ENCODE measurements at regions not wholly inside any gene's neighbourhood (a gene's known extent, or its start where the extent isn't known, plus 50 kb on each side); places are given as distances from the start of the nearest gene placed in this dataset.

DNA sequence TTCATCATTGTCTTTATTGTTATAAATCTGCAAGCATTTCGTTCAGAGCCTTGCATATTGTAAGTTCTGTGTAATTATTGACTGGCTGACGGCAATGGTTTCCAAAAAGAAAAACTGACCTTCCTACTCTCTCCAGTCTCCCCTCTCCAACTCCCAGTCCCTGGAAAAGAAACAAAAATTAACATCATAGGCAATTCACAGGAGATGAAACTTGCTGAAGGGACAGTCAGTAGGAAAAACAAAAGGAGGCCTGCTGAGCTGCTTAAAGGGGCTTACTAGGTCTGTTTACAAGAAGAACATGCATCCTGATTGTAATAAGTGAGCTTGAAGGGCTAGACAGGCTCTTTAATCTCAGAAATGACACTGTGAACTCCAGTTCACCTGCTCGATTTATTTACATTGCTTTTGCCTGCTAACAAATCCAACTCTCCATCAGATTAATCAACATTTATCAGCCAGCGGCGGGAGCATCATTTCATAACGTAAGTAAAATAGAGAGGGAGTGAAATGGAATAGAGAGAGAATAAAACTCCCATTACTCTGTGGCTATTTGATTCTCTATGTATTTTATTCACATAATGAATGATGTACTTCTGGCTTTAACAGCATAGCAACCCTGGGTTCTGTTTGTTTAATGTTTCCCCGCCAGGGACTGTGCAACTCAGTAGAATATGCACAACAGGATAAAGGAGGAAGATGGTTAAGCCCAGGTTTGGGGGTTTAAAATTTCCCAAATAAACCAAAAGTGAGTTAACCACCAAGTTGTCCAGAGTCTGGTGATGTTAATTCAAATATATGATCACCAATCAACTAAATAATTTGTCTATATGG, 256.7 kb upstream of the SETBP1 start:
- H3K4me3 Mint-ChIP-seq (ENCODE audit: unreplicated experiment), result no peak overlapping the region
- H3K27ac Mint-ChIP-seq (ENCODE audit: unreplicated experiment), result no peak overlapping the region

DNA sequence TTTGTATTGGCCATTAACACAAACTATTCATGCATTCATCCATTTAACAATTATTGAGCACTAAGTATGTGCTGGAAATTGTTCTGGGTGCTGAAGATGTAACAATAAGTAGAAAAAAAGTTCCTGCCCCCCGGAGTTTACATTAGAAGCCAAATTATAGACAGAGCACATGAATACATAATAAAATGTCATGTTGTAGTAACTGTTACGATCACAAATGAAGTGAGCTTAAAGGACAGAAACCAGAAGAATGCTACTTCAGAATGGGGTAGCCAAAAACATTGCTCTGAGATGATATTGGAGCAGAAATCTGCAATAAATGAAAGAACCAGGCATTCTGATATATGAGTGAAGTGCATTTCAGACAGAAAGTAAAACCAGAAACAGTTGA, 256.0 kb upstream of the SETBP1 start:
- peaks cover 3% of the 10 kb centered on the region for H3K27me3 Mint-ChIP-seq (ENCODE audit: low read depth)
- H3K36me3 Mint-ChIP-seq (ENCODE audit: low read depth), result peaks cover 3% of the 10 kb centered on the region
- peaks cover 20% of the 10 kb centered on the region for H3K9me3 Mint-ChIP-seq (ENCODE audit: low read depth)
- no peak overlapping the region for H3K27ac Mint-ChIP-seq (ENCODE audit: unreplicated experiment)
- TF ChIP-seq, protein P1, sequence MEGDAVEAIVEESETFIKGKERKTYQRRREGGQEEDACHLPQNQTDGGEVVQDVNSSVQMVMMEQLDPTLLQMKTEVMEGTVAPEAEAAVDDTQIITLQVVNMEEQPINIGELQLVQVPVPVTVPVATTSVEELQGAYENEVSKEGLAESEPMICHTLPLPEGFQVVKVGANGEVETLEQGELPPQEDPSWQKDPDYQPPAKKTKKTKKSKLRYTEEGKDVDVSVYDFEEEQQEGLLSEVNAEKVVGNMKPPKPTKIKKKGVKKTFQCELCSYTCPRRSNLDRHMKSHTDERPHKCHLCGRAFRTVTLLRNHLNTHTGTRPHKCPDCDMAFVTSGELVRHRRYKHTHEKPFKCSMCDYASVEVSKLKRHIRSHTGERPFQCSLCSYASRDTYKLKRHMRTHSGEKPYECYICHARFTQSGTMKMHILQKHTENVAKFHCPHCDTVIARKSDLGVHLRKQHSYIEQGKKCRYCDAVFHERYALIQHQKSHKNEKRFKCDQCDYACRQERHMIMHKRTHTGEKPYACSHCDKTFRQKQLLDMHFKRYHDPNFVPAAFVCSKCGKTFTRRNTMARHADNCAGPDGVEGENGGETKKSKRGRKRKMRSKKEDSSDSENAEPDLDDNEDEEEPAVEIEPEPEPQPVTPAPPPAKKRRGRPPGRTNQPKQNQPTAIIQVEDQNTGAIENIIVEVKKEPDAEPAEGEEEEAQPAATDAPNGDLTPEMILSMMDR (IDR thresholded peaks at IDR 0.05), result no peak
- no peaks in the 10 kb centered on the region for H3K4me1 Mint-ChIP-seq (ENCODE audit: low read depth)
- H3K4me3 Mint-ChIP-seq (ENCODE audit: unreplicated experiment), result no peak overlapping the region
- DNase-seq (ENCODE audit: low spot score), result no peak

More for the DNA sequence above, 256.7 kb upstream of the SETBP1 start:
- TF ChIP-seq, protein P1 (IDR thresholded peaks at IDR 0.05), result no peak
- Mint-ChIP-seq H3K36me3 (ENCODE audit: low read depth) (peaks cover 7% of the 10 kb centered on the region), H3K27me3 (ENCODE audit: low read depth) (peaks cover 3% of the 10 kb centered on the region), H3K9me3 (ENCODE audit: low read depth) (peaks cover 26% of the 10 kb centered on the region), H3K4me1 (ENCODE audit: low read depth) (no peaks in the 10 kb centered on the region)
- DNase-seq (ENCODE audit: low spot score), result no peak

DNA sequence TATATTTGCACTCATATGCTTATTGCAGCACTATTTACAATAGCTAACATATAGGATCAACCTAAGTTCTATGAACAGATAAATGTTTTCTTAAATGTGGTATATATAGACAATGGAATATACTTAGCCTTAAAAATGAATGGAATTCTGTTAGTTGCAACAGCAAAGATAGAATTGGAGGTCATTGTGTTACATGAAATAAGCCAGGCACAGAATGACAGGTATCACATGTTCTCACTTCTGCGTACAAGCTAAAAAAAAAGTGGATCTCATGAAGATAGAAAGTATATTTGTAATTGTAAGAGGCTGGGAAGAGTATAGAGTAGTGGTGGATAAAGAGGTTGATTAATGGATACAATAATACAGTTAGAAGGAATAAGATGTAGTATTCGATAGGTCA, 255.5 kb upstream of the SETBP1 start:
- Mint-ChIP-seq H3K36me3 (ENCODE audit: low read depth) (peaks cover 3% of the 10 kb centered on the region), H3K27me3 (ENCODE audit: low read depth) (peaks cover 3% of the 10 kb centered on the region), H3K9me3 (ENCODE audit: low read depth) (peaks cover 14% of the 10 kb centered on the region), H3K4me1 (ENCODE audit: low read depth) (no peaks in the 10 kb centered on the region), H3K27ac (ENCODE audit: unreplicated experiment) (no peak overlapping the region), H3K4me3 (ENCODE audit: unreplicated experiment) (no peak overlapping the region)
- DNase-seq (ENCODE audit: low spot score), result no peak
- TF ChIP-seq, protein P1 (IDR thresholded peaks at IDR 0.05), result no peak

DNA sequence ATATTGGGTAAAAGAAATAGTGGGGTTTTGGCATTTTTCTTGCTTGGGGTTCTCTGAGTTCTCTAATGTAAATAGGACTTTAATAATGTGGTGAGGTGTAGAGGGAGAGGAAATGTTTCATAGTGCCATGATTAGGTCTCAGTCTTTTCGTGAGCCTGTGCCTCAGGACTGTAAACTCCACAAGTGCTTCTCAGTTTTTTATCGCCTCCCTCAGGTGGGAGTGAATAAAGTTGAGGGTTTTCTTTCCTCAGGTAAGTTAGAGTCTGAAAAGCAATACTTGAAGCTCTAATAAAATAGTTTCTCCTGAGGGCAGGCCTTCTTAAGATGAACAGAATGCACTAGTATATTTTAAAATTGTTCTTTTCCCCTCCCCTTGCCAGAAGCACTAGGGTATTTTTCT, 243.1 kb upstream of the SETBP1 start:
- H3K4me3 Mint-ChIP-seq (ENCODE audit: unreplicated experiment), result no peak overlapping the region
- H3K36me3 Mint-ChIP-seq (ENCODE audit: low read depth), result peaks cover 3% of the 10 kb centered on the region
- H3K4me1 Mint-ChIP-seq (ENCODE audit: low read depth), result peaks cover 2% of the 10 kb centered on the region
- H3K27ac Mint-ChIP-seq (ENCODE audit: unreplicated experiment), result no peak overlapping the region
- peaks cover 4% of the 10 kb centered on the region for H3K9me3 Mint-ChIP-seq (ENCODE audit: low read depth)
- DNase-seq (ENCODE audit: low spot score), result no peak
- no peaks in the 10 kb centered on the region for H3K27me3 Mint-ChIP-seq (ENCODE audit: low read depth)
- TF ChIP-seq, protein P1 (IDR thresholded peaks at IDR 0.05), result no peak

DNA sequence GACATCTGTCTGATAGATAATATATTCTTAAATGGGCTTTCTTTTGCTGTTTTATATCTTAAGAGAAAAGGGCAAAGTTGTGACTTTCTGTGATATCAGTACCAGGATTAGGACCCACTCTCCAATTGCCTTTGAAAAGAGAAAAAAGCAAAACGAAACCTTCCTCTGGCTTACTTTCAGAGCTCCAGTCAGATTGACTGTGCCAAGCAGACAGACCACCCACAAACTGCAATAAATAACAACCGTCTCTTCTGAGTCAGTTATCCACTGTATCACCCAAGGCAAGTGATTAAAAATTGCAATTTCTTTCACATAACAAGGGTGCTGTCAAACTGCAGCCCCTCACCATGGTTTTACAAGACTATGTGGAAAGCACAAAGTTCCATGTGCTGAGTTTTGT, 230.5 kb upstream of the SETBP1 start:
- peaks cover 2% of the 10 kb centered on the region for H3K9me3 Mint-ChIP-seq (ENCODE audit: low read depth)
- H3K27me3 Mint-ChIP-seq (ENCODE audit: low read depth), result no peaks in the 10 kb centered on the region
- peaks cover 3% of the 10 kb centered on the region for H3K36me3 Mint-ChIP-seq (ENCODE audit: low read depth)
- H3K4me3 Mint-ChIP-seq (ENCODE audit: unreplicated experiment), result no peak overlapping the region
- no peak for DNase-seq (ENCODE audit: low spot score)
- peaks cover 4% of the 10 kb centered on the region for H3K4me1 Mint-ChIP-seq (ENCODE audit: low read depth)
- TF ChIP-seq, protein P1 (IDR thresholded peaks at IDR 0.05), result no peak
- no peak overlapping the region for H3K27ac Mint-ChIP-seq (ENCODE audit: unreplicated experiment)

All from chondrocyte (in vitro differentiated cells).